Small intestine (tissue), 7 donors: ENCODE measurements at regions not wholly inside any gene's neighbourhood (a gene's known extent, or its start where the extent isn't known, plus 50 kb on each side); places are given as distances from the start of the nearest gene placed in this dataset.
A peak's percentile ranks its signal among the peaks of the same experiment; 100 is the strongest.

Experiments used
- DNase-seq, 2 donors: peaks; one replicate each; pipeline versions ENCODE4 v3.0.0 to v3.0.0-alpha.2; 2013
- FAIRE-seq: peaks from 2 replicates; lab custom pipeline; 2012; peaks lifted over from hg19 to GRCh38; lab: Jason Lieb, UNC
- H3K27ac ChIP-seq, 3 donors: one replicate each; pipeline ENCODE4 v1.5.1; 2013; ENCODE audit warnings: low read length in 2 of 3, mild to moderate bottlenecking in 2 of 3, control low read depth in 1 of 3, inconsistent platforms in 1 of 3, low read depth in 1 of 3, moderate library complexity in 1 of 3
- H3K27me3 ChIP-seq, 3 donors: one replicate each; pipeline ENCODE4 v1.6.1; 2013; ENCODE audit warnings: low read length in 3 of 3, inconsistent platforms in 1 of 3; ENCODE audit not compliant: control insufficient read depth in 3 of 3, insufficient read depth in 3 of 3
- H3K36me3 ChIP-seq, 3 donors: one replicate each; pipeline ENCODE4 v1.6.1; 2013; ENCODE audit warnings: low read length in 3 of 3, inconsistent platforms in 1 of 3, low read depth in 1 of 3, mild to moderate bottlenecking in 1 of 3, moderate library complexity in 1 of 3; ENCODE audit not compliant: control insufficient read depth in 3 of 3, insufficient read depth in 2 of 3
- H3K4me1 ChIP-seq, 3 donors: one replicate each; pipeline ENCODE4 v1.6.1; 2013; ENCODE audit warnings: low read length in 2 of 3, inconsistent platforms in 1 of 3, low read depth in 1 of 3, mild to moderate bottlenecking in 1 of 3, moderate library complexity in 1 of 3; ENCODE audit not compliant: control insufficient read depth in 3 of 3, insufficient read depth in 2 of 3
- H3K4me3 ChIP-seq, 3 donors: one replicate each; pipeline ENCODE4 v1.5.1; 2013; ENCODE audit warnings: low read length in 3 of 3, control low read depth in 1 of 3, inconsistent platforms in 1 of 3, low read depth in 1 of 3, mild to moderate bottlenecking in 1 of 3, moderate library complexity in 1 of 3
- H3K9me3 ChIP-seq, 2 donors: one replicate each; pipeline ENCODE4 v1.6.1; 2013; ENCODE audit warnings: low read depth in 1 of 2, low read length in 1 of 2; ENCODE audit not compliant: control insufficient read depth in 2 of 2, insufficient read depth in 1 of 2
- WGBS, 3 donors: extraction: QIAGEN DNeasy Blood & Tissue Kit; methylation state at CpG; one replicate each; pipeline ENCODE4 v1.1.7; 2013; 5-methylcytosine and 5-hydroxymethylcytosine counted together
- donor health status: healthy with polysubstance abuse.
- donor health status: control.
- donor health status: control.
- donor health status: Bipolar disorder and iron deficiency.
- donor health status: healthy.

DNA sequence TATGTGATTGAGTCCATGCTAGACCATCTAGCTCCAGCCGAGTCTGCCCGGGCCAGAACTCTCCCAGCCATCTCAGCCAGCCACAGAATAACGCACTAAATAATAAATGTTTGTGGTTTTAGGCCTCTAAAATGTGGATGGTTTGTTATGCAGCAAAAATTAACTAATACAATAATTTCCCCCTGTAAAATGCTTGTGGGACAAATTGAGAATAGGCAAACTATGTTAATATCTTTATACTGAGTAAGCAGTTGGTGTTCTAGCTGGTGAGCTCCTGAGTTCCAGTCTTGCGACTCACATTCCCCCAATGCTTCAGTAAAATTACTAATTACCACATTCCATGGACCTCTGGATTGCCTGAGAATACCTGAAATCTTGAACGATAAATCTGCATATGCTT is 316.8 kb upstream of the NFE2L3 start:
- DNase-seq (no peak), FAIRE-seq (no peak)
- H3K27me3 ChIP-seq = peaks cover 0 to 3% (median 2%) of the 10 kb centered on the region in 3 donors
- WGBS, 3 donors = 94 to 97% (median 94%) methylated on average over 5 of the region's 5 CpGs
- H3K36me3 ChIP-seq = no peaks in the 10 kb centered on the region
- no peak overlapping the region for H3K4me3 ChIP-seq
- H3K4me1 ChIP-seq = peaks cover 0 to 6% (median 0%) of the 10 kb centered on the region in 3 donors
- H3K27ac ChIP-seq = no peak overlapping the region
- H3K9me3 ChIP-seq = no peaks in the 10 kb centered on the region

DNA sequence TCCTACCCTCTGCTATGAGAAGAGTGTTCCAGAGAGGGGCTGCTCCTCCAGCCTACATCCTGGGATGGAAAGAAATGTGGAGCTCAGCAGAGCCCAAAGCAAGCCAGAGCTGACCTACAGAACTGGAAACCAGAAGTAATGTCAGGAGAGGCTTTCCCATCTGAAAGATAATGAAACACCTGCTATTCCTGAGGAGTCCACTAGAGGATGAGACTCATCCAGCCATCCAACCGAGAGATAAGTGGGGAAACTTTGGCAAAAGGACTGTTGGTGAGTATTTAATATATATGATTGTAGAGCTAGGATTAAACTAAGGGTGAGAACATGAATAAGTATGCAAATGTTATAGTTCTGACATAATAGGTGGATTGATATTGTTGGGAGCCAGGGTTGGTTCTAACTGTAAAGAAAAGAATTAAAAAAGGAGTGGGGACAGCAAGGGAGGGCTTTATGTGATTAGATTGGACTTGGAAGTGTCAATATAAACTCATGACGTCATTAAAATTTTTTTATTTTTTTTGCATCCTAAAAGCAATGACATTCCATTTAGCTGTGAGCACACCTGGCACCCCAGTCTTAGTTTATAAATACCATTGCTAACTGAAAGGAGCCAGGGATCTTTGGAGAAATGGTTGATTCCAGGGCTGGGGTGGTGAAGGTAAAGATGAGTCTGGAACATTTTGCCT is 312.8 kb upstream of the NFE2L3 start:
- Histone ChIP-seq H3K4me3 (no peak overlapping the region), H3K27ac (no peak overlapping the region), H3K9me3 (peaks cover 0 to 3% of the 10 kb centered on the region in 2 donors), H3K4me1 (no peaks in the 10 kb centered on the region), H3K36me3 (no peaks in the 10 kb centered on the region), H3K27me3 (no peaks in the 10 kb centered on the region)
- 54 to 77% (median 63%) methylated on average over 2 of the region's 2 CpGs for WGBS, 3 donors
- no peak for FAIRE-seq
- no peak for DNase-seq

GRCh38 chr7:25840209-25840792 is 311.7 kb upstream of the NFE2L3 start:
- no peaks in the 10 kb centered on the region for H3K27me3 ChIP-seq
- FAIRE-seq = no peak
- peaks cover 0 to 3% (median 0%) of the 10 kb centered on the region in 3 donors for H3K4me1 ChIP-seq
- WGBS, 3 donors = 88 to 92% (median 92%) methylated on average over 5 of the region's 5 CpGs
- no peak overlapping the region for H3K4me3 ChIP-seq
- H3K9me3 ChIP-seq = peaks cover 0 to 3% of the 10 kb centered on the region in 2 donors
- H3K36me3 ChIP-seq = no peaks in the 10 kb centered on the region
- no peak overlapping the region for H3K27ac ChIP-seq
- no peak for DNase-seq

- whole genome bisulfite sequencing, 3 donors = 78 to 91% (median 82%) methylated on average over 3 of the region's 3 CpGs
- Histone ChIP-seq H3K36me3 (no peaks in the 10 kb centered on the region), H3K4me1 (peaks cover 0 to 10% (median 0%) of the 10 kb centered on the region in 3 donors), H3K9me3 (peaks cover 0 to 3% of the 10 kb centered on the region in 2 donors), H3K27me3 (no peaks in the 10 kb centered on the region), H3K27ac (no peak overlapping the region), H3K4me3 (no peak overlapping the region)
- DNase-seq (no peak), FAIRE-seq (no peak)
These were observed 310.4 kb upstream of the NFE2L3 start for GRCh38 chr7:25841575-25841974.

- Histone ChIP-seq H3K27me3 (no peaks in the 10 kb centered on the region), H3K4me1 (peaks cover 0 to 15% (median 0%) of the 10 kb centered on the region in 3 donors), H3K27ac (no peak overlapping the region), H3K36me3 (no peaks in the 10 kb centered on the region), H3K9me3 (peaks cover 0 to 3% of the 10 kb centered on the region in 2 donors), H3K4me3 (no peak overlapping the region)
- 69 to 80% (median 70%) methylated on average over 5 of the region's 5 CpGs for WGBS, 3 donors
- no peak for FAIRE-seq
- no peak for DNase-seq
These were observed 309.7 kb upstream of the NFE2L3 start for GRCh38 chr7:25842201-25842733.

DNA sequence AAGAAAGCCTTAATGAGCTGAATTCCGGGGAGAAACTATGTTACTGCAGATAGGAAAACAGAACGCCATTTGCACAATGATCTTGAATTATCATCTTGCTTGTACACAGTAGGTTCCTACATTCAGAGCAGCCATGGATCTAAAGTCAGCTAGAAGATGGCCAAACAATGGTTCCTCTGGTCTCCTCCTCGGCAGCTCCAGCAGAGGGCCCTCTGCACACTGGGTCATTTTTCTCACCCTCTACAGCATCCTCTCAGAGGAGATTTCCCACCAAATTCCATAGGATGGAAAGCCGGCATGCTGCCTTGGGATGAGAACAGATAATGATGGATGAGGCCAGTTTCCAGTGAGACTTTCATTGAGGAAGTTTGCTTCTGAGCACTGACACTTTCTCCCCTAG is 308.5 kb upstream of the NFE2L3 start:
- Histone ChIP-seq H3K36me3 (no peaks in the 10 kb centered on the region), H3K4me1 (peaks cover 0 to 17% (median 0%) of the 10 kb centered on the region in 3 donors), H3K27ac (no peak overlapping the region), H3K9me3 (peaks cover 0 to 3% of the 10 kb centered on the region in 2 donors), H3K4me3 (no peak overlapping the region), H3K27me3 (no peaks in the 10 kb centered on the region)
- DNase-seq (no peak), FAIRE-seq (no peak)
- 84 to 86% (median 85%) methylated on average over 4 of the region's 4 CpGs for WGBS, 3 donors

GRCh38 chr7:25844102-25844870 is 307.7 kb upstream of the NFE2L3 start:
- peaks cover 0 to 3% of the 10 kb centered on the region in 2 donors for H3K9me3 ChIP-seq
- DNase-seq = no peak
- H3K36me3 ChIP-seq = no peaks in the 10 kb centered on the region
- WGBS, 3 donors = 49 to 56% (median 51%) methylated on average over 6 of the region's 6 CpGs
- no peak for FAIRE-seq
- no peak overlapping the region for H3K4me3 ChIP-seq
- H3K27me3 ChIP-seq = peaks cover 0 to under 1% (median 0%) of the 10 kb centered on the region in 3 donors
- no peak overlapping the region for H3K27ac ChIP-seq
- peaks cover 0 to 20% (median 0%) of the 10 kb centered on the region in 3 donors for H3K4me1 ChIP-seq

DNA sequence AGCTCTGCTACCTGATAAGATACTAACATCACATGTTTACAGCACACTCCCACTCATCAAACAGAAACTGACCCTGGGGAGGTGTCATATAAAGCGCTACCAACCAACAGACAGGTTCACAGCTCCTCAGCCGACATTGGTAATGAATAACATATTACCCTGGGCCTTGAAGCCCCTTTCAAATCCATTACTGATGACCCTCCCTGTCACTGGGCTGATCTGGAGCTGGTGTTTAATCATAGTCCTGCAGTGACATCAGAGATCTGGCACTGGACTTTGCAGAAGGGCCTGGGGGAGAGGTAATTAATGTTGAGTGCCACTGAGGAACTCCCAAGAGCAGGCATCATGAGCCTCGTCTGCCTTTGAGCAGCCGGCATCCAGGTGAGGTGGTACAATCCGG is 306.5 kb upstream of the NFE2L3 start:
- WGBS, 3 donors = 64 to 79% (median 74%) methylated on average over 5 of the region's 5 CpGs
- Histone ChIP-seq H3K27ac (no peak overlapping the region), H3K4me3 (no peak overlapping the region), H3K27me3 (peaks cover 0 to 3% (median 2%) of the 10 kb centered on the region in 3 donors), H3K36me3 (no peaks in the 10 kb centered on the region), H3K9me3 (peaks cover 0 to 3% of the 10 kb centered on the region in 2 donors), H3K4me1 (peaks cover 0 to 27% (median 0%) of the 10 kb centered on the region in 3 donors)
- FAIRE-seq (no peak), DNase-seq (peak in 1 of 2 donors; percentile 65)
